SK-MEL-5 (cell line): ENCODE measurements at regions not wholly inside any gene's neighbourhood (a gene's known extent, or its start where the extent isn't known, plus 50 kb on each side); places are given as distances from the start of the nearest gene placed in this dataset.

Experiments used
- DNase-seq: peaks from one replicate; pipeline ENCODE4 v3.0.0-alpha.2; 2016; ENCODE audit warnings: low read depth, low spot score
- in situ Hi-C: cut with HindIII; loops from 2 replicates; pipeline ENCODE4 v1.10.0; 2016; ENCODE audit warnings: low sequenced_read_pairs, high pct_unique_total_duplicates, low pct_unique_long_range_greater_than_20kb

- in situ Hi-C loops, result no loop called here
- DNase-seq, result no peak
These were observed 778.7 kb upstream of the HS3ST1 start for GRCh38 chr4:12207396-12207795.

GRCh38 chr4:12206091-12206490, 777.4 kb upstream of the HS3ST1 start:
- no peak for DNase-seq
- in situ Hi-C loops, result no loop called here

GRCh38 chr4:12203945-12204344, 775.3 kb upstream of the HS3ST1 start:
- DNase-seq, result no peak
- in situ Hi-C loops, result no loop called here

- DNase-seq, result no peak
- in situ Hi-C loops, result no loop called here
These were observed 771.5 kb upstream of the HS3ST1 start for GRCh38 chr4:12200226-12200625.

- no peak for DNase-seq
- in situ Hi-C loops, result no loop called here
These were observed 757.8 kb upstream of the HS3ST1 start for GRCh38 chr4:12186526-12186925.

- in situ Hi-C loops, result no loop called here
- no peak for DNase-seq
These were observed 750.2 kb upstream of the HS3ST1 start for GRCh38 chr4:12178614-12179610.

- no peak for DNase-seq
- in situ Hi-C loops, result no loop called here
These were observed 748.7 kb upstream of the HS3ST1 start for GRCh38 chr4:12177416-12177815.

GRCh38 chr4:12173496-12173895, 744.8 kb upstream of the HS3ST1 start:
- in situ Hi-C loops, result no loop called here
- no peak for DNase-seq

GRCh38 chr4:12172198-12172973, 743.7 kb upstream of the HS3ST1 start:
- DNase-seq, result no peak
- in situ Hi-C loops, result no loop called here

GRCh38 chr4:12170308-12170707, 741.6 kb upstream of the HS3ST1 start:
- DNase-seq, result no peak
- in situ Hi-C loops, result no loop called here

- in situ Hi-C loops, result no loop called here
- no peak for DNase-seq
These were observed 736.9 kb upstream of the HS3ST1 start for GRCh38 chr4:12165616-12166015.

- in situ Hi-C loops, result no loop called here
- DNase-seq, result no peak
These were observed 717.6 kb upstream of the HS3ST1 start for GRCh38 chr4:12146339-12146738.

- in situ Hi-C loops, result no loop called here
- DNase-seq, result no peak
These were observed 717.1 kb upstream of the HS3ST1 start for GRCh38 chr4:12145768-12146167.

- DNase-seq, result no peak
- in situ Hi-C loops, result no loop called here
These were observed 716.4 kb upstream of the HS3ST1 start for GRCh38 chr4:12145106-12145505.

GRCh38 chr4:12144051-12144450, 715.4 kb upstream of the HS3ST1 start:
- in situ Hi-C loops, result no loop called here
- no peak for DNase-seq

GRCh38 chr4:12140864-12141263, 712.2 kb upstream of the HS3ST1 start:
- in situ Hi-C loops, result no loop called here
- no peak for DNase-seq

- in situ Hi-C loops, result no loop called here
- no peak for DNase-seq
These were observed 710.6 kb upstream of the HS3ST1 start for GRCh38 chr4:12139296-12139695.

- in situ Hi-C loops, result no loop called here
These were observed 709.8 kb upstream of the HS3ST1 start for GRCh38 chr4:12138488-12138887.

GRCh38 chr4:12137575-12137974, 708.9 kb upstream of the HS3ST1 start:
- in situ Hi-C loops, result no loop called here
- no peak for DNase-seq

More at GRCh38 chr4:12138488-12138887, 709.8 kb upstream of the HS3ST1 start:
- DNase-seq, result no peak
